A204.1 (cell line): ENCODE measurements at regions not wholly inside any gene's neighbourhood (a gene's known extent, or its start where the extent isn't known, plus 50 kb on each side); places are given as distances from the start of the nearest gene placed in this dataset.

Experiments used
- FAIRE-seq: peaks from 2 replicates; lab custom pipeline; 2012; peaks lifted over from hg19 to GRCh38; lab: Jason Lieb, UNC

DNA sequence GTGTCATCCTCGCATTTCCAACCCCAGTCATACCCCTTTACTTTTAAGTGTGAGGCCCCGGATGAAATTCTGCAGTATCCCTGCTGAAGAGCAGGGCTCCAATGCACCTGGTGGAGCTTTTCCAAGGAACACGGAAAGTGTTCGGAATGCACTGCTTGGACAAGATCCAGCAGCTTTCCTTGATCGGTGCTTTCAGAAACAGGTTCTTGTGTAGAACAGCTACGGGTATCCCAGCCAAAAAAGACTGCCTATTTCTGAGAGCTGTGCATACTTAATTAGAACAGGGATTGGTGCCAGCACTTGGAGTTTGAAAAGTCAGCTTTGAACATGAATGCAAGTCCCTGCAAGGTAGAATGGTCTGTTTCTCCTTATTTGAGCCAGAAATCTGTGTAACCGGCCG, 87.2 kb upstream of the C1QTNF9B start:
- no peak for FAIRE-seq

DNA sequence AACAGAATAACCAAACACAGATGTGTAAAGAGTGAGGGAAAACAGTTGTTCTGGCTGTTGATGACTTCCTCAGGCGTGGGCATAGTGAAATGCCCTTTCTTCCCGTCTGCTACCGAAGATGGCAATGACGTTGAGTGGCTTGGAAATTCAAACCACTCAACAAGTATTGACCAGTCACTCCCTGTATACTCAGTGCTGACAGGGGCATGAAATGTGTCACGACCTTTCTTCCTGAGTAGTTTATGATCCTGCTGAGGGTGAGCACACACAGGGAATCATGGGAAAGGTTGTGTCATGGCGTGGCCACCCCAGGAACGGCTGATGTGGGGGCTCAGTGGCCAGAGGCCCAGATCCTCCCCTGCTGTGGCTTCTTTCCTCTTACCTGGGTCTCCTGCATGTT, 87.8 kb upstream of the C1QTNF9B start:
- no peak for FAIRE-seq

- no peak for FAIRE-seq
These were observed 88.5 kb upstream of the C1QTNF9B start for GRCh38 chr13:23985839-23986238.

- no peak for FAIRE-seq
These were observed 89.3 kb upstream of the C1QTNF9B start for GRCh38 chr13:23986619-23987018.

DNA sequence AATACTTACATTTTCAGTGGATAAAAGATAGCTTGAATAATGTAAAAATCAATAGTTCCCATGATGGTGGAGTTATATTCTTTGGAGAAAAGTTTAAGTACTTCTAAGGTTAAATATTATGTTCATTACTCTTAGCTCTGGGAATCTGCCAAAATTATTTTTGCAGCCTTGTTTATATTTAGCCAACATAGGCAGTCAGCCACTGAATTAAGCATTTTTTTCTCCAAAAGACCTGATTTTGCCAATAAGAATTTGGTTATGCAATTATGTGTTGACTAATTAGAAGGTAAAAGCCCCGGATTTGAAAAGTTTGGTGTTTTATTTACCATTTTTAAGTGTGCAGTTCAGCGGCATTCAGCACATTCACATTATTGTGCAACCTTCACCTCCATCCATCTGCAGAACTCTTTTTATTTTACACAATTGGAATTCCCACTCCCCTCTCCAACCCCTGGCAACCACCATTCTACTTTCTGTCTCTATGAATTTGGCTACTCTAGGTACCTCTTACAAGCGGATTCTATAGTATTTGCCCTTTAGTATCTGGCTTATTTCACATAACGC, 90.1 kb upstream of the C1QTNF9B start:
- FAIRE-seq: no peak

GRCh38 chr13:23988546-23989122, 91.3 kb upstream of the C1QTNF9B start:
- FAIRE-seq: no peak

- FAIRE-seq: no peak
These were observed 93.2 kb upstream of the C1QTNF9B start for GRCh38 chr13:23990455-23990854.

DNA sequence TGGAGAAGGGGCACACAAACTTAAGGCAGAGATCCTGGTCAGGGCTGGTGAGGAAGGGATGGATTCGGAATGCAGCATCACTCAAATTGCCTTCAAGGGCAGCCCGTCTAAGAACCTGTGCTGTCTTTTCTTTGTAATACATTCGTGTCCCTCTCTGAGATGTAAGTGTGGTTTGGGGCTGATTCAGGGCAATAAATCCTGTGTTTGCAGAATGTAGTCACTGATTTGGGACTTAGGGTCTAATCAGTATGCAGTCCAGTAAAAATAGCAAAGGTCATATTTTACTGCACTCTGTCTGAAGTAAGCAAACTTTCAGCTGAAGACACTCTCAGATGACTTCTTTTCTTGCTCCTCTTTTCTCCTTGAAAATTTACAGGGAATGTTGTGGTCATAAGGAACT, 93.8 kb upstream of the C1QTNF9B start:
- FAIRE-seq: no peak

DNA sequence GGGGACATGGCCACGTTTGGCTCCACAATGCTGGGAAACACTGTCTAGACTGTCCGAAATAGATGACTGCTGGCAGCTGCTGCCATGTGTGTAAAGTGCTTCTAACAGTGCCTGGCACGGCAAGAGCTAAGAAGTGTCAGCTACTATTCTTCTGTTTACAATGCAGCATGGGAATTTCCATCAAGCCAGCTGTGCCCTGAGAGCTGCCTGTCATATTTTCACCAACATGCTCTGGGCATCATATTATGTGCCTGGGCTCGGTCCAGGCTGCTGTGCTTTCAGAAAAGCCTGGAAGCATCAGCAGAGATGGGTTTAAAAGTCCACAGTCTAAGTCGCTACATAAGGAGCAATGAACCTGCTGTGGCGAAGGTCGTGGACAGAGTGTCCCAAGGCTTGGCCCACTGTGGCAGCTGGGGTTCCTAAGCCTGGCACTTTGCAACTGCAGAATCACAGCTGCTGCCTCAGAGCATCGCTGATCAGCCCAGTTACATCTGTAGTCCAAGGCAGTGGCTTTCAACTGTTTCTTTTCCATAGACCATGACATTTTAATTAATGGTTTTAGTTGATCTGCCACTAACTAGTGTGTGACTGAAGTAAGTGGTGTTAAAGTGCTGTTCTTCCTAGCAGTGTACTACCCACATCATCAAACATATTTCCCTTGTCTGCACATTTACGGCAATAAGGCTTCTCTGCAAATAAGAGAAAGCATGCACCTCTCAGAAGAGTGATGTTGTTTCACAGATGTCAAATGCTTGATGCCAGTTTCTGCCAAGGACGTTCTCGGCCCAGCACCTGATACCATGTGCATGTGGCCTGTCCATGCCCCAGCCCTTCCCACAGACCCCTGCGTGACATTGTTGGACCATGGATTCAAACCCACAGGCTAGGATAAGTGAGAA, 95.7 kb upstream of the C1QTNF9B start:
- FAIRE-seq: no peak

DNA sequence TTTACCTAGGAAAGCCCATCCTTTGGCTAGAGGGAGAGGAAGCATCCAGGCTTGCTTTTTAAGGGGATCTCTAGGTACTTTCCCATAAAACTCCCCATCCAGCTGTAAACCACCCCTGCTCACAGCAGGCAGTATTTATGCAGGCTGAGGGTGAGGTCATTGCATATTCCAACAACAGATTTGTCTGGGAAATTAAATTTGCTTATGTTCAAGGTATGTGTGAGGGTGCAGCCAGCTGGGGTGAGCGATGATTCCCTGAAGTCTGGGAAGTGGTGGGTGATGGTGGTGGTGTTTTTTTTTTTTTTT, 96.3 kb upstream of the C1QTNF9B start:
- no peak for FAIRE-seq

- FAIRE-seq: no peak
These were observed 98.2 kb upstream of the C1QTNF9B start for GRCh38 chr13:23995283-23996073.

- no peak for FAIRE-seq
These were observed 99.2 kb upstream of the C1QTNF9B start for GRCh38 chr13:23996456-23996855.

DNA sequence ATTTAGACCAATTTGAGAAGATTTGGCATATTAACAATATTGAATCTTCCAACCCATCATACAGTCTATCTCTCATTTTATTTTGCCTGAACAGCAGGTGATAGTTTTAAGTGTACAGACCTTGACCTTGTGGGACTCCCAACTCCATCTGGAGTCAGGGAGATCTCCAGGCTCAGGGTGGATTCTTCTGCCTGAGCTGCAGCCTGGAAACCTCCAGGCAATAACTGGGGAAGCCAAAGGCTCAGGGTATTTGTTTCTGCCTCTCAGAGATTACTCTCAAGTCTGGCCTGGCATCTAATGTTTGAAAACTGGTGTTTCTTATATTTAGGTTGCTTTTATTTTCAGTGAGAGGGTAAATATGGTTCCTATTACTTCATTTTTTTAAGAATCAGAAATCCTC, 102.1 kb upstream of the C1QTNF9B start:
- FAIRE-seq: no peak

DNA sequence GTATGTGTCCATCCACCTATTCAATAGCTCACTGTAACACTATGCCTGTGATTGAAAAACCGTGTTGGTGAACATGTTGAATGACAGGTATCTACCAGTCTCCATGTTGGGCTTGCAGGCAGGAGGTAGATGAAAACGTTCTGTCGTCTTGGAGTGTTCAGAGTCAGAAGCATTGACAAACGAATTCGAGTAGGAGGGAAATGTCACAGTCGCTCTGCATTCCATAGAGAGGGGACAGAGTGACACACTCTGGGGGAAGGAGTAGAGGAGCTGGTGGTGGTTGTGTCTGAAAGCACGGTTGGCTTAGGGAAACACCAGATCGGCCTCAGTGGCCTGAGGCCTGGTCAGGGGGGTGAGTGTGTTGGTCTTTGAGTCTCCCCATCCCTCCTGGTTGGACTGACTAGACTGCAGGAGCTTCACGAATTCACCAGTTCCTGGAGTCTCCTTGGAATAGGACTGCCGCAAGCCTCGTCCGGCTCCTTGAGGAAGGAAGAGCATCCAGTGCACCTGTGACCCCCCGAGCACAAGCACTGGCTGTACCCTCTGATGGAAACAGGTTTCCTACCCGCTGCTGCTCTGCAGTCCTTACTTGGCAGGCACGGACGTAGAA, 105.0 kb upstream of the C1QTNF9B start:
- no peak for FAIRE-seq

DNA sequence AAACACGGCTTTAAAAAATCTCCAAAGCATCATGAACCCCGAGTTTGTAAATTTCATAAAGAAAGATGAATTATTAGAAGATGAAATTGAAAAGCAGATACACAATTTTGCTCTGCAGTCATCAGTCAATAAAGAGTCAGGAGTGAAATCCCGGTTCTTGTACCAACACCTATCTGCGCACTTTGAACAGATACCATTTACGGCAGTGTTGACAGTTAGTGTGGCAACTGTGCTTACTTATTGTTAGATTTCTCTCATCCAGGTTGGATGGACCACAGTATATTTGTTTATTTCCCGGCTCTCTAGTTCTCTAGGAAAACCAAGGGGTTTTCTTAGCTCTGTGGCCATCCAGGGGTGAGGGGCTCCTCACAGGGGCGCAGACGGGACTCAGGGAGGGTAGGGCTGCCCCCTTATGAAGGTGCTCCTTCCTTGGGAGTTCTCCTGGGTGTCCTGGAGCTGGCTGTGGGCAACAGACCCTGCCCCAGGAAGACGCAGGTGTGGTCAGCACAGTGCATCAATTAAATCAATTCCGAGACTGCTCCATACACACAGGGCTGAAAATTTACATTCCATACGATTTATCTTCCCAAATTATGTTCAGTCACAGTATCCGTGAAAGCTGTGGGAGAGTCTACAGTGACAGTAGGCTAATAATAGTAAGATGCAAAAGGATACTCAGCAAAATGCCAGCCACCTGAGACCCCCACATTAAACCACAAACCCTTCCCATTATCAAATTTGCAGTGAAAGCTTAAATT, 107.0 kb upstream of the C1QTNF9B start:
- FAIRE-seq: no peak

DNA sequence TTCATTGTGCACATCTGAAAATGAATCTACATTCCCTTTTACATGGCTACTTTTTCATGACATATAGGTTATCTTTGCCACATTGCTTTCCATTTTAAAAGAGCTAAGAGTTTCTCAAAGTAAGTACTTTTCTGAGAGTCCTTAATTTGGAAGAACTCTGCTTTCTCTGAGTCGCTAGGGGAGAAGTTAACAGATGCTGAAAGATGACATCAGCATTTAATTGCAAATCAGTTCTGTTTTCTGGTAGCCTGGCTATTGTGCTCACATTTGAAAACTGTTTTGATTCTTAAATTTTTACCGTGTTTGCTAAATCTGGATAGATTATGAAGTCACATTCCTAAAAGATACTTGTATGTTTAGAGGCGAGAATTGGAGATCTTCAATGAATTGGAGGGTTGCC, 107.7 kb upstream of the C1QTNF9B start:
- FAIRE-seq: no peak

- no peak for FAIRE-seq
These were observed 108.5 kb upstream of the C1QTNF9B start for GRCh38 chr13:24005755-24006281.

DNA sequence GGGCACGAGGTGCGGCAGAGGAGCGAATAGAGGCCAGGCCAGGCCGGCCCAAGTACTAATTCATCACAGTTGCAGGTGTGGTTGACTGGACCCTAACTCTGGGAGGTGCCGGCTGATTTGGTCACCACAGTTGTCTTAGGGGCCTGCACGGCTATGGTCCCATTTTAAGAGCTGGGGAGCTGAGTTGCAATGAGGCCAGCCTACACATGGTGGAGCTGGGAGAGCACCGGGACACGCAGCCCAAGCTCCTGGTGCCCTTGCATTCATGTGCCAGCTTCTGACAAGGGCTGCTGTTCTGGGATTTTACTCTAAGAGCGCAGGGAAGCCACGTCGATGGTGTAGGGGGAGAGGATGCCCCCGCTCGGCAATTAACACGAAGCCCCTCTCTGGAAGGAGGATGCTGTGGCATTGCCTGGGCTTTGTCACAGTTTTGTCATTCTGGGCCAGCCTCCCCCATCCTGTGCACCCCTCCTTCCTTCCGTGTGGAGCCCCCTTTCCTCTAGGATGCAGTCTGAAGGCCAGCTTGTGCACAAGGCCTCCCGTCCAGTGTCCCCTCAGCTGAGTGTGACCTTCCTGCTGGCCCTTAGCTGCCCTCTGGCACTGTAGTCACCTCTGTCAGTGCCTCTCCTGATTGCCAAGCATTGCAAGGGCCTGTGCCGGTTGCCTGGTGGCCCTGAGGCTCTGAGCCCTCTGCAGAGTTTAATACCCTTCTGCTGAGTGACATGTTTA, 109.4 kb upstream of the C1QTNF9B start:
- FAIRE-seq: no peak

- no peak for FAIRE-seq
These were observed 110.8 kb upstream of the C1QTNF9B start for GRCh38 chr13:24007979-24008620.

GRCh38 chr13:24008679-24009078, 111.4 kb upstream of the C1QTNF9B start:
- FAIRE-seq: no peak
